ENCODE measurements at regions not wholly inside any gene's neighbourhood (a gene's known extent, or its start where the extent isn't known, plus 50 kb on each side); places are given as distances from the start of the nearest gene placed in this dataset.
"Not testable (repeated sequence)": the region's sequence is repeated elsewhere in the genome, so short reads cannot be mapped to it uniquely, and the experiment has no call there.

- DNase-seq (ENCODE audit: insufficient read length) (no peak), FAIRE-seq (no peak)
- no peak for TF ChIP-seq TAF1 (IDR thresholded peaks at IDR 0.05; ENCODE audit: borderline replicate concordance, low read depth, low read length)
- TF ChIP-seq POLR2A (IDR thresholded peaks at IDR 0.05; ENCODE audit: low read depth, low read length) = no peak
- no peak for TF ChIP-seq POLR2AphosphoS5 (IDR thresholded peaks at IDR 0.05; ENCODE audit: low read depth, low read length)
Observed at GRCh38 chr1:90821788-90822359, 104.8 kb upstream of the BARHL2 start.

- DNase-seq (ENCODE audit: insufficient read length) = no peak
- no peak for FAIRE-seq
- no peak for TF ChIP-seq TAF1 (IDR thresholded peaks at IDR 0.05; ENCODE audit: borderline replicate concordance, low read depth, low read length)
- no peak for TF ChIP-seq POLR2AphosphoS5 (IDR thresholded peaks at IDR 0.05; ENCODE audit: low read depth, low read length)
- TF ChIP-seq POLR2A (IDR thresholded peaks at IDR 0.05; ENCODE audit: low read depth, low read length) = no peak
Observed at GRCh38 chr1:90821152-90821787, 104.2 kb upstream of the BARHL2 start.

- TF ChIP-seq POLR2A (IDR thresholded peaks at IDR 0.05; ENCODE audit: low read depth, low read length) = no peak
- TF ChIP-seq TAF1 (IDR thresholded peaks at IDR 0.05; ENCODE audit: borderline replicate concordance, low read depth, low read length) = no peak
- TF ChIP-seq POLR2AphosphoS5 (IDR thresholded peaks at IDR 0.05; ENCODE audit: low read depth, low read length) = no peak
- DNase-seq (ENCODE audit: insufficient read length) (no peak), FAIRE-seq (no peak)
Observed at GRCh38 chr1:90820745-90821144, 103.6 kb upstream of the BARHL2 start.

GRCh38 chr1:90817399-90817798 lies 100.3 kb upstream of the BARHL2 start:
- DNase-seq (ENCODE audit: insufficient read length) (no peak), FAIRE-seq (no peak)
- TF ChIP-seq POLR2AphosphoS5 (IDR thresholded peaks at IDR 0.05; ENCODE audit: low read depth, low read length) (no peak), POLR2A (IDR thresholded peaks at IDR 0.05; ENCODE audit: low read depth, low read length) (no peak), TAF1 (IDR thresholded peaks at IDR 0.05; ENCODE audit: borderline replicate concordance, low read depth, low read length) (no peak)

GRCh38 chr1:90812237-90812636 lies 95.1 kb upstream of the BARHL2 start:
- not testable (repeated sequence) for FAIRE-seq; DNase-seq (ENCODE audit: insufficient read length)

GRCh38 chr1:90811444-90811950 lies 94.4 kb upstream of the BARHL2 start:
- not testable (repeated sequence) for FAIRE-seq; DNase-seq (ENCODE audit: insufficient read length)

- no peak for TF ChIP-seq TAF1 (IDR thresholded peaks at IDR 0.05; ENCODE audit: borderline replicate concordance, low read depth, low read length)
- no peak for TF ChIP-seq POLR2AphosphoS5 (IDR thresholded peaks at IDR 0.05; ENCODE audit: low read depth, low read length)
- TF ChIP-seq POLR2A (IDR thresholded peaks at IDR 0.05; ENCODE audit: low read depth, low read length) = no peak
- DNase-seq (ENCODE audit: insufficient read length) (no peak), FAIRE-seq (no peak)
Observed at GRCh38 chr1:90810681-90811080, 93.6 kb upstream of the BARHL2 start.

GRCh38 chr1:90809996-90810395 lies 92.9 kb upstream of the BARHL2 start:
- DNase-seq (ENCODE audit: insufficient read length) = no peak
- no peak for FAIRE-seq
- no peak for TF ChIP-seq POLR2AphosphoS5 (IDR thresholded peaks at IDR 0.05; ENCODE audit: low read depth, low read length)
- no peak for TF ChIP-seq TAF1 (IDR thresholded peaks at IDR 0.05; ENCODE audit: borderline replicate concordance, low read depth, low read length)
- TF ChIP-seq POLR2A (IDR thresholded peaks at IDR 0.05; ENCODE audit: low read depth, low read length) = no peak

- DNase-seq (ENCODE audit: insufficient read length) (no peak), FAIRE-seq (no peak)
- TF ChIP-seq POLR2AphosphoS5 (IDR thresholded peaks at IDR 0.05; ENCODE audit: low read depth, low read length) = no peak
- no peak for TF ChIP-seq POLR2A (IDR thresholded peaks at IDR 0.05; ENCODE audit: low read depth, low read length)
- no peak for TF ChIP-seq TAF1 (IDR thresholded peaks at IDR 0.05; ENCODE audit: borderline replicate concordance, low read depth, low read length)
Observed at GRCh38 chr1:90809093-90809492, 92.0 kb upstream of the BARHL2 start.

- DNase-seq (ENCODE audit: insufficient read length) = no peak
- no peak for TF ChIP-seq POLR2A (IDR thresholded peaks at IDR 0.05; ENCODE audit: low read depth, low read length)
- TF ChIP-seq TAF1 (IDR thresholded peaks at IDR 0.05; ENCODE audit: borderline replicate concordance, low read depth, low read length) = no peak
- no peak for TF ChIP-seq POLR2AphosphoS5 (IDR thresholded peaks at IDR 0.05; ENCODE audit: low read depth, low read length)
- no peak for FAIRE-seq
Observed at GRCh38 chr1:90807329-90807728, 90.2 kb upstream of the BARHL2 start.

GRCh38 chr1:90802622-90803021 lies 85.5 kb upstream of the BARHL2 start:
- DNase-seq (ENCODE audit: insufficient read length) = no peak
- FAIRE-seq = no peak
- TF ChIP-seq POLR2AphosphoS5 (IDR thresholded peaks at IDR 0.05; ENCODE audit: low read depth, low read length) = no peak
- TF ChIP-seq POLR2A (IDR thresholded peaks at IDR 0.05; ENCODE audit: low read depth, low read length) = no peak
- no peak for TF ChIP-seq TAF1 (IDR thresholded peaks at IDR 0.05; ENCODE audit: borderline replicate concordance, low read depth, low read length)

GRCh38 chr1:90800012-90800717 lies 83.1 kb upstream of the BARHL2 start:
- FAIRE-seq (no peak), DNase-seq (ENCODE audit: insufficient read length) (no peak)
- TF ChIP-seq POLR2AphosphoS5 (IDR thresholded peaks at IDR 0.05; ENCODE audit: low read depth, low read length) = no peak
- TF ChIP-seq POLR2A (IDR thresholded peaks at IDR 0.05; ENCODE audit: low read depth, low read length) = no peak
- TF ChIP-seq TAF1 (IDR thresholded peaks at IDR 0.05; ENCODE audit: borderline replicate concordance, low read depth, low read length) = no peak
